Stimulated activated CD4-positive, alpha-beta T cell treated with anti-CD3 and anti-CD28 coated beads, Interleukin-4, amount 100 ng/mL, for 4 hours (primary cell): ENCODE measurements at regions not wholly inside any gene's neighbourhood (a gene's known extent, or its start where the extent isn't known, plus 50 kb on each side); places are given as distances from the start of the nearest gene placed in this dataset.
"Not testable (repeated sequence)": the region's sequence is repeated elsewhere in the genome, so short reads cannot be mapped to it uniquely, and the experiment has no call there.

ENCODE experiments used
- DNase-seq, 2 experiments: peaks; one replicate each; pipeline ENCODE4 v3.0.0-alpha.2; 2020

- no peak for DNase-seq
These were observed 94.6 kb upstream of the SCAF11 start for GRCh38 chr12:46084666-46085631.

DNA sequence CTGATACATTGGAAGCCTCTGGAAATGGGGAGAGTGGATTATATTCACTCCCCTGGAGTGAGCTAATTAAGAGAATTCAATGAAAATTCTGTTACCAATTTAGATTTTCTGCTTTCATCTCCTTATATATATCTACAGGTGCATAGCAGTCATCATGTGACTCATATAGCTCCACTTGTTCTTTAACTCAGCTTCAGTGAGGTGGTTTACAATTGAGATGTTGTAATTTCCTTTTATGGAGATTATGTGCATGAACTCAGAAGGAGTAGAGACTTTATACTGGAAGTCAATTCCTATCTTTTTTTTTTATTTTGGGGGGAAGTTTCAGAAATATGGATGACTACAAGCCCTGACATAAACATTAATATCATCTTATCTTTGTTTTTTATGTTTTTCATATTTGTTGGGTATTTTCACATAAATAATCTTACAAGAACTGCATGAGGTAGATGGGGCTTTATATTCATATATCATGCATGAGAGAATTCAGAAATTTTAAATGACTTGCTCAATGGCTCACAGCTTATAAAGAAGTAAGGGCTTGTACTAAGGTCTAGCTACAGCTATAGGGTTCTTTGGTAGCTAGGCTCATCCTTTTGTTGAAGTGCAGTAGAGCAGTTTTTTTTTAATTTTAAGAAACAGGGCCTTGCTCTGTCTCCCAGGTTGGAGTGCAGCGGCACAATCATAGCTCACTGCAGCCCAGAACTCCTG, 92.3 kb upstream of the SCAF11 start:
- DNase-seq, result no peak

GRCh38 chr12:46073321-46073720, 82.9 kb upstream of the SCAF11 start:
- no peak for DNase-seq

DNA sequence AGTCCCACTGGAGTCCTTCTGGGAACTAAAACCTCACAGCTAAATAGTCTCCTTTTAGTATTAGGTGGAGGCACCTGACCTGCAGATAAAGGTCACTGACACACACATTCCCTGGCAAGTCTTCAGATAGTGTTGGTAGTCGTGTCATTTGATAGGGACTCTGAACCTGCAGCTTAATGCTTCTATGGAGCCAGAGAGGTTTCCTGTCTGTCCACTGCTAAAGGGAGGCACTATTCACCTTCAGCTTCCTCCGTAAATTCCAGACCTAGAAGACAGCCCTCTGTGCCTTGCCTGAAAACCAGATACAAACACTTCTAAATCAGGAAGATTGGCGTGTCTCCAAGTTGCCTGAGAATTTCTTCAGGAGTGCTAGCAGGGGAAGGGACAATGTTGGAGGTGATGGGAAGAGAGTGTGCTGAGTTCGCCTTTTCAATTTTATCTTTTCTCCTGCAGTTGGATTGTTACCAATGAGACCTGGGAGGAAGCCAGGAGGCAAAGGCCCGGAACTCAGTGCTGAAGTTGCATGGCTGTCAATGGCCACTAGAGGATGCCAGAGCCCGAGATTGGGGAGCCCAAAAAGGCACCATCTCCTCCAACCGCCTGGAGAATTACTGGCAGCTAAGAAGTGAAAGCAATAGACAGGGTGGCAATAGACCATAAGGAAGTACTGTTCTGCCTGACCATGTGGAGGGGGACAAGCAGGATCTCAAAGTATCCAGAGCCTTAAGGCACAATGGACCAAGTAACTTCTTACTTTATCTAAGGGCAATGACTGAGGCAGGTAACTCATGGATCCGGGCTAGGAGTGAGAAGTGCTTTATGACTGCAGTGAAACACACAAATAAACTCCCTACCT, 81.6 kb upstream of the SCAF11 start:
- peak; percentile 45 to 55 for DNase-seq

- no peak for DNase-seq
These were observed 81.0 kb upstream of the SCAF11 start for GRCh38 chr12:46071335-46071734.

DNA sequence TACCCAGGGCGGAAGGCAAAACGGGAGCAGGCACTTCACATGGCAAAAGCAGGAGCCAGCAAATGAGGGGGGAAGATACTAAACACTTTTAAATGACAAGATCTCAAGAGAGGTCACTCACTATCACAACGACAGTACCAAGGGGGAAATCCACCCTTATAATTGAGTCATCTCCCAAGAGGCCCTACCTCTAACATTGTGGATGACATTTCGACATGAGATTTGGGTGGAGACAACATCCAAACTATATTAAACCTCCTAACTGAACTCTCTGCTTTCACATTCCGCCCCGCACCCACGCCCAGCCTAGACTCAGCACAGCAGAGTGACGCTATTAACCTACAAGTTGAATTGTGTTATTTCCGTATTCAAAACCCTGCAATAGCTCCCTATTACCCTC, 76.7 kb upstream of the SCAF11 start:
- no peak for DNase-seq

DNA sequence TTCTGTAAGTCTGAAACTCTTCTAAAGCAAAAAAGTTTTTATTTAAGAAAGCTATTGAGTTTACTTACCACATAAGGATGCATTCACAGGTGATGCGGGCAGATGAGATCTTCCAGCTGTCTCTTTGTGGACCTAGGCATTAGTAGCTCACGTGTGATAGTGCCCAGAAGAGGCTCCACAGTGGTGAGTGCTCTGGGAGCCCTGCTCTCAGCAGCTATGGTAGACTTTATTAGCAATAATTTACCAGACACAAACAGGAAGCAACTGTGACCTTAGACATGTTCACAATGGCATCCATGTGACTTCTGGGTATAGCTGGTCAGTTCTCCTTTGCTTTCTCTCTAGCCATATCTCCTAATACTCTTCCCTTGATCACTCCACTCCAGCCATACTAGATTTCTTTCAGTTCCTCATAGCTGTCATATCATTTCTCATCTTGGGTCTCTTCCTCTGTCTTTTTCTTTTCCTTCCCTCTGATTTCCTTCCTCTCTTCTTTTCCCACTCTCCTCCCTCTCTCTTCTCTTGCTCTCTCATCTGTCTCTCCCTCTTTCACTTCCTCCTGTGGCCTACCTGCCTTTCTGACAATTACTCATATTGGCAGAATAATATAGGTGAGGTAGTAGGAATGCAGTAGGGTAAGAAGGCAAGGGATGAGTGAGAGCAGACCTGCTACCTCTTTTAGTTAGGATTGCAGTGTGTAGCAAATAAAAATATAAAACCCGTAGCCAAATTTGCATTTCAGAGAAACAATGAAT, 75.2 kb upstream of the SCAF11 start:
- DNase-seq, result no peak

DNA sequence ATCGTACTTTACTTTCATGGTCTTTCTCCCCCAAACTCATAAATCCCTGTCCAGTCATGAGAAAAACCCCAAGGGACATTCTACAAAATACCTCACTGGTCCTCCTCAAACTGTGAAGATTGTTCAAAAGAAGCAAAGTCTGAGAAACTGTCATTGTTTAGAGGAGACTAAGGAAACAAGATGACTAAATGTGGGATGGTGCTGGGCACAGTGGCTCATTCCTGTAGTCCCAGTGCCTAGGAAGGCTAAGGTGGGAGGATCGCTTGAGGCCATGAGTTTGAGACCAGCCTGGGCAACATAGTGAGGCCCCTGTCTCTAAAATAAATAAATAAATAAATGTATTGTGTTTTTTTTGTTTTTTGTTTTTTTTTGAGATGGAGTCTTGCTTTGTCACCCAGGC, 74.2 kb upstream of the SCAF11 start:
- DNase-seq, result no peak

GRCh38 chr12:46058697-46059096, 68.3 kb upstream of the SCAF11 start:
- not testable (repeated sequence) for DNase-seq

- DNase-seq, result no peak
These were observed 60.4 kb upstream of the SCAF11 start for GRCh38 chr12:46050805-46051204.

DNA sequence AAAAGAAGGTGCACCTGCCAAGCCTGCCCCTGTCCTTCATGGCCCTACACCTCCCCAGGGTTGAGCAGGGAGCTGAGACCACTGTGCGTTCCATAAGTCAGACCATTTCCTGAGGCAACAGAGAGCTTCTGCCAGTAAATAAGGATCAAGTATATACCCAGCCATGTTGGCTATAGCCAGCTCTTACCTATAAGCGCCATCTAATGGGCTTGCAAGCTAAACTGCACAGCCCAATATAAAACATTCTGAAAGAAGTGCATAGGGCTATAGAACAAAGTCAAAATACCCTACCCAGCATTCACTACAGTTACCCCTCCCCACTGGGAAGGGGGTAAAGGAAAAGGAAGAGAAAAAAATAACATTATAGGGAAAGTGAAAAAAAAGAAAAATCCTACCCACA, 59.3 kb upstream of the SCAF11 start:
- no peak for DNase-seq

DNA sequence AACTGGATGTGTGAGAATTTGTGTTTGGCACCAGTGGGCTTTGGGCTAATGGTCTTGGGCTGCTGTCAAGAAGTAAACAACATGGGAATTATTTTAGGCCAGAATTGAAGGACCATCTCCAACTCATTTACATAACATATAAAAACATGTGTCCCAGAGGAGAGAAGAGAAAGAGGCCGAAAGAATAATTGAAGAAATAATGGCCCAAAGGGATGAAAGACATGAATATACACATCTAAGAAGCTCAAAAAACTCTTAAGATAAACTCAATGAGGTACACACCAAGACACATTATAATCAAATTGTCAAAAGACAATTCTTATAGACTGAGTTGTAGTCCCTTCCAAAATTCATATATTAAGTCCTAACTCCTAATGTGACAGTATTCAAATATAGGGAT, 56.1 kb upstream of the SCAF11 start:
- DNase-seq, result no peak

- no peak for DNase-seq
These were observed 53.7 kb upstream of the SCAF11 start for GRCh38 chr12:46043972-46044520.
